CD14-positive monocyte (primary cell): ENCODE measurements at regions not wholly inside any gene's neighbourhood (a gene's known extent, or its start where the extent isn't known, plus 50 kb on each side); places are given as distances from the start of the nearest gene placed in this dataset.

Experiments
- DNase-seq, 3 donors: peaks; one replicate each; pipeline ENCODE4 v3.0.0-alpha.2; 2011 to 2022
- H2AFZ ChIP-seq: 2 replicates; pipeline ENCODE4 v1.6.0; 2012; ENCODE audit warnings: mild to moderate bottlenecking, low read depth, low read length, inconsistent platforms; ENCODE audit not compliant: insufficient read depth, poor library complexity, severe bottlenecking
- H3K27ac ChIP-seq, 2 donors: 1 replicate in 1 of 2; 2 replicates in 1 of 2; pipeline ENCODE4 v1.5.1; 2012 to 2013; ENCODE audit warnings: low read length in 2 of 2, control low read depth in 1 of 2, inconsistent platforms in 1 of 2, low read depth in 1 of 2, mild to moderate bottlenecking in 1 of 2
- H3K27me3 ChIP-seq, 2 donors: one replicate each; pipeline versions ENCODE4 v1.6.0 to v1.6.1; 2011 to 2013; ENCODE audit warnings: low read length in 2 of 2; ENCODE audit not compliant: control insufficient read depth in 2 of 2, insufficient read depth in 2 of 2
- H3K36me3 ChIP-seq, 2 donors: replicated peaks in 1 of 2; 1 replicate in 1 of 2; 2 replicates in 1 of 2; pipeline versions ENCODE4 v1.5.1 to v1.6.1; 2012 to 2013; ENCODE audit warnings: low read length in 2 of 2, control low read depth in 1 of 2, inconsistent platforms in 1 of 2, mild to moderate bottlenecking in 1 of 2; ENCODE audit not compliant: insufficient read depth in 2 of 2, control insufficient read depth in 1 of 2
- H3K4me1 ChIP-seq, 2 donors: 1 replicate in 1 of 2; 2 replicates in 1 of 2; pipeline versions ENCODE4 v1.5.1 to v1.6.1; 2012 to 2013; ENCODE audit warnings: low read length in 2 of 2, control low read depth in 1 of 2, inconsistent platforms in 1 of 2, mild to moderate bottlenecking in 1 of 2, moderate library complexity in 1 of 2; ENCODE audit not compliant: insufficient read depth in 2 of 2, control insufficient read depth in 1 of 2
- H3K4me2 ChIP-seq: replicated peaks from 2 replicates; pipeline ENCODE3; 2012; ENCODE audit warnings: low read length, moderate library complexity, mild to moderate bottlenecking; ENCODE audit not compliant: poor library complexity, severe bottlenecking; ENCODE audit errors: extremely low read depth
- H3K4me3 ChIP-seq, 3 experiments: fragments of 200-600 bp in 1 of 3; sonication (generic) in 1 of 3; replicated peaks in 1 of 3; 1 replicate in 2 of 3; 2 replicates in 1 of 3; pipeline ENCODE4 v1.5.1; 2011 to 2013; ENCODE audit warnings: low read length in 3 of 3, mild to moderate bottlenecking in 3 of 3, control low read depth in 2 of 3, low read depth in 2 of 3, inconsistent platforms in 1 of 3, moderate library complexity in 1 of 3
- H3K79me2 ChIP-seq: 2 replicates; pipeline ENCODE4 v1.6.0; 2012; ENCODE audit warnings: mild to moderate bottlenecking, control low read depth, inconsistent platforms, low read length, moderate library complexity; ENCODE audit not compliant: insufficient read depth
- H3K9ac ChIP-seq: 2 replicates; pipeline ENCODE4 v1.6.0; 2017; ENCODE audit warnings: low read length, mild to moderate bottlenecking; ENCODE audit not compliant: insufficient read depth, poor library complexity, severe bottlenecking
- H3K9me3 ChIP-seq, 2 donors: replicated peaks in 1 of 2; 1 replicate in 1 of 2; 2 replicates in 1 of 2; pipeline versions ENCODE4 v1.5.1 to v1.6.1; 2012 to 2013; ENCODE audit warnings: low read length in 2 of 2, control low read depth in 1 of 2; ENCODE audit not compliant: control insufficient read depth in 1 of 2, insufficient read depth in 1 of 2
- H4K20me1 ChIP-seq: 2 replicates; pipeline ENCODE4 v1.6.0; 2012; ENCODE audit warnings: mild to moderate bottlenecking, low read length, control low read depth, moderate library complexity; ENCODE audit not compliant: insufficient read depth
- H3K27ac Mint-ChIP-seq, 7 donors: one replicate each; pipeline ENCODE4 v1.8.0; 2020; ENCODE audit warnings: mild to moderate bottlenecking in 7 of 7, mixed read lengths in 7 of 7, moderate library complexity in 6 of 7, inconsistent platforms in 2 of 7
- H3K27me3 Mint-ChIP-seq, 3 donors: one replicate each; pipeline ENCODE4 v1.8.0; 2021 to 2022; ENCODE audit warnings: low read depth in 3 of 3, mild to moderate bottlenecking in 3 of 3, mixed read lengths in 3 of 3, moderate library complexity in 3 of 3, inconsistent platforms in 1 of 3
- H3K36me3 Mint-ChIP-seq, 2 donors: one replicate each; pipeline ENCODE4 v1.8.0; 2020; ENCODE audit warnings: mixed read lengths in 2 of 2, inconsistent platforms in 1 of 2, mild to moderate bottlenecking in 1 of 2
- H3K4me1 Mint-ChIP-seq: one replicate; pipeline ENCODE4 v1.8.0; 2020; ENCODE audit warnings: mild to moderate bottlenecking, mixed read lengths
- H3K4me3 Mint-ChIP-seq, 2 donors: one replicate each; pipeline ENCODE4 v1.8.0; 2020; ENCODE audit warnings: mild to moderate bottlenecking in 2 of 2, mixed read lengths in 2 of 2, moderate library complexity in 1 of 2
- H3K9me3 Mint-ChIP-seq, 7 donors: one replicate each; pipeline ENCODE4 v1.8.0; 2020 to 2022; ENCODE audit warnings: mixed read lengths in 7 of 7, mild to moderate bottlenecking in 6 of 7, moderate library complexity in 6 of 7, inconsistent platforms in 2 of 7
- WGBS: methylation state at CpG from one replicate; pipeline ENCODE4 v1.1.5; 2013; ENCODE audit warnings: missing lambda C conversion rate; ENCODE audit not compliant: insufficient coverage; 5-methylcytosine and 5-hydroxymethylcytosine counted together
- intact Hi-C, 2 donors: fragments of 100-400 bp; cut with micrococcal nuclease; formaldehyde crosslinking; loops; one replicate each; pipeline versions ENCODE4 v1.15.0 to v1.15.1; 2023
- TF ChIP-seq, protein P1 (sequence below): fragments of 200-600 bp; IDR thresholded peaks from one replicate; pipeline ENCODE4 v1.8.0; 2022; ENCODE audit warnings: antibody characterized with exemption, mild to moderate bottlenecking

GRCh38 chr1:190616235-190616634, 138.6 kb upstream of the BRINP3 start:
- intact Hi-C loops: no loop called here
- Histone ChIP-seq H2AFZ (no peak overlapping the region), H3K4me1 (no peaks in the 10 kb centered on the region), H3K79me2 (no peaks in the 10 kb centered on the region), H3K9ac (no peak overlapping the region), H3K4me2 (no peak overlapping the region), H3K27ac (no peak overlapping the region), H3K36me3 (no peaks in the 10 kb centered on the region), H3K4me3 (no peak overlapping the region), H3K9me3 (peaks cover 9 to 11% of the 10 kb centered on the region in 2 donors), H3K27me3 (no peaks in the 10 kb centered on the region), H4K20me1 (no peaks in the 10 kb centered on the region)
- TF ChIP-seq, protein P1, sequence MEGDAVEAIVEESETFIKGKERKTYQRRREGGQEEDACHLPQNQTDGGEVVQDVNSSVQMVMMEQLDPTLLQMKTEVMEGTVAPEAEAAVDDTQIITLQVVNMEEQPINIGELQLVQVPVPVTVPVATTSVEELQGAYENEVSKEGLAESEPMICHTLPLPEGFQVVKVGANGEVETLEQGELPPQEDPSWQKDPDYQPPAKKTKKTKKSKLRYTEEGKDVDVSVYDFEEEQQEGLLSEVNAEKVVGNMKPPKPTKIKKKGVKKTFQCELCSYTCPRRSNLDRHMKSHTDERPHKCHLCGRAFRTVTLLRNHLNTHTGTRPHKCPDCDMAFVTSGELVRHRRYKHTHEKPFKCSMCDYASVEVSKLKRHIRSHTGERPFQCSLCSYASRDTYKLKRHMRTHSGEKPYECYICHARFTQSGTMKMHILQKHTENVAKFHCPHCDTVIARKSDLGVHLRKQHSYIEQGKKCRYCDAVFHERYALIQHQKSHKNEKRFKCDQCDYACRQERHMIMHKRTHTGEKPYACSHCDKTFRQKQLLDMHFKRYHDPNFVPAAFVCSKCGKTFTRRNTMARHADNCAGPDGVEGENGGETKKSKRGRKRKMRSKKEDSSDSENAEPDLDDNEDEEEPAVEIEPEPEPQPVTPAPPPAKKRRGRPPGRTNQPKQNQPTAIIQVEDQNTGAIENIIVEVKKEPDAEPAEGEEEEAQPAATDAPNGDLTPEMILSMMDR: no peak
- H3K4me1 Mint-ChIP-seq: no peaks in the 10 kb centered on the region
- H3K36me3 Mint-ChIP-seq: no peaks in the 10 kb centered on the region
- H3K4me3 Mint-ChIP-seq: no peak overlapping the region
- H3K27ac Mint-ChIP-seq: no peak overlapping the region
- H3K27me3 Mint-ChIP-seq: no peaks in the 10 kb centered on the region
- H3K9me3 Mint-ChIP-seq: peaks cover 2 to 20% (median 4%) of the 10 kb centered on the region in 7 donors
- DNase-seq: no peak
- WGBS: 75% methylated on average over 1 of the region's 1 CpG

GRCh38 chr1:190619724-190620123, 142.1 kb upstream of the BRINP3 start:
- Mint-ChIP-seq H3K4me3 (no peak overlapping the region), H3K4me1 (no peaks in the 10 kb centered on the region), H3K27me3 (no peaks in the 10 kb centered on the region), H3K9me3 (peaks cover 2 to 23% (median 8%) of the 10 kb centered on the region in 7 donors), H3K27ac (no peak overlapping the region), H3K36me3 (no peaks in the 10 kb centered on the region)
- Histone ChIP-seq H3K27ac (no peak overlapping the region), H2AFZ (no peak overlapping the region), H3K79me2 (no peaks in the 10 kb centered on the region), H3K36me3 (no peaks in the 10 kb centered on the region), H3K4me1 (no peaks in the 10 kb centered on the region), H3K9ac (no peak overlapping the region), H3K27me3 (no peaks in the 10 kb centered on the region), H4K20me1 (no peaks in the 10 kb centered on the region), H3K4me2 (no peak overlapping the region), H3K4me3 (no peak overlapping the region), H3K9me3 (peaks cover 11 to 19% of the 10 kb centered on the region in 2 donors)
- no CpG with 5 or more reads among the region's 1 CpG for WGBS
- intact Hi-C loops: no loop called here
- TF ChIP-seq, protein P1: no peak
- no peak for DNase-seq
